Hepatic stellate cell (primary cell): ENCODE measurements at regions not wholly inside any gene's neighbourhood (a gene's known extent, or its start where the extent isn't known, plus 50 kb on each side); places are given as distances from the start of the nearest gene placed in this dataset.
"Not testable (repeated sequence)": the region's sequence is repeated elsewhere in the genome, so short reads cannot be mapped to it uniquely, and the experiment has no call there.

Experiments used
- DNase-seq: peaks from one replicate; pipeline ENCODE4 v3.0.0; 2011; ENCODE audit warnings: low spot score

DNA sequence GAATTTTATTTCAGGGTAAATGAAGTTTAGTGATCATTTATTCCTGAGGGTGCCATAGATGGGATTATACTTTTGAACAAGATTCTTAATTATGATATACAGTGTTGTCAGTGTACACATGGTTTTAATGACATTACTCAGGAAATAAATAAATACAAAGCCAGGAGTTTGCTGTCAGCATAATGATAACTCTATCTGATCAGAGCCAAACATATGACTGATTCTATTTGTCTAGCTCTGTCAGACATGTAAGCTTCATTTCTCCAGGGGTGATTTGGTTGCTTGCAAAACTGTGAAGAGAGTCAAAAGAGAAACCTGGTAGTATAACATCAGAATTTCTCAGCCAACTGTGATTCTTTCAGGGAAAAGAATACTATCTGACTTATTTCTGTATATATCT lies 1425.8 kb upstream of the C9orf72 start:
- no peak for DNase-seq

DNA sequence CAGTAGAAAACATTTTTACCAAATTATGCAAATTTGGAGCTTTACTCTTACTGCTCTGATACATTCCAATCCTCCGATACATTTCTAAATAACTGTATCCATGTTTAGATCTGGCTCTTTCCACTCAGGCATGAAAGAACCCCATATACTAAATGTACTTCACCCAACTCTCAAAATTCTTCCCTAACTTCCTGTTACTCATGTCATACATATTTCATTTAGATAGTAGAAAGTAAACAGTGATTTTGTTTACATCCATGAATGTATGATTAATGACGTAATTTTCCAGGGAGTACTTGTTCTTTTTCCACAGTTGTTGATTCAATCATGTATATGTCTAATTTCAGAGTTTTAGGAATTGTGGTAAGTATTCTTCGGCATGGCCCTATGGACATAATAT lies 1426.5 kb upstream of the C9orf72 start:
- DNase-seq: no peak

DNA sequence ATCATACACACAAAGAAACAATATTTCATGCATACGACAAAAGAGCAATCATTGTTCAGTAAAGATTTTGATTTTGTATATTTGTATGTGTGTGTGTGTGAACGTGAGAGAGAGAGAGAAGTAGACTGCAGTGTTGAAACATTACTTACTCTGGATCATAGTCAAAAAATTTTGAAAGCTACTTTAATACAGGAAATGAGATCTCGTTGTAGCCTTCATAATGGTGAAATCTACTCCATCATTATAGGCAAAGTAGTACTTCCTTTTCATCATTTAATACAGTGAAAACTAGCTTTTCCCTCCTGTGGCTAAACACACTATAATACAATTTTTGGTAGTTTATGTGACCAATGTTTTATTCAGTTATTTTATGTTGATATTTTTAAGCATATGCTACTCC lies 1427.7 kb upstream of the C9orf72 start:
- no peak for DNase-seq

DNA sequence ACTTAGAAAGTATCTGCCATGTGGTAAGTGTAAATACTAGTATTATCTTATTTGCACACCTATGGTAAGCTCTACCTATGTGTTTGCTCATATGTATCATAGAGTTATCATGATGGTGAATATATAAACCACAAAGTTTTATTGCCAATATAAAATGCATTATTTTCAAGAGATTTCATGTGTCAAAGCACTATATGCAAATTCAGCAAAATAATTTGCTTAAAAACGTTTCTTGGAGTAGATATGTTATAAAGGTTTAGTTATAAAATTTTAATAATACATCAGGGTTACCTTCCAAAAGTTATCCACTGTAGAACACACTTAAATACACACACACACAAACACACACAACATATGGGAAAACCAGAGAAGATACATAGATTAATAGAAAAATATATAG lies 1431.7 kb upstream of the C9orf72 start:
- DNase-seq: no peak

DNA sequence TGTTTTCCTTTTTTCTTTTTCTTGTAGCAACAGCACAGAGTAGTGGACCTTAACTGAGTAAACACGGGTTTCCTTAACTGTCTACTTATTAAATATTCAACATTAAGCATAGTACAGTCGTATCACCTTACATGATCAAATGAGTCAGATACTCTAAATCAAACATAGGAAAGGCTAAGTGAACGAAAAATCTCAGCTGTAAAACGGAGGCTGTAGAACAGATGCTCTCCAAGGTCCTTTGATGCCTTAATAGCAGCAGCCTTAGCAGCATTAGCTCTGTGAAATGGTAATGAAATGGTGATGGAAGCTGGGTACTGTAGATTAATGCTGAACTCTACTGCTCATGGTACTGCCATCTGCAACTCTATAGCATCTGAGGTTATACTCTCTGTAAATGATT lies 1433.3 kb upstream of the C9orf72 start:
- DNase-seq: no peak

DNA sequence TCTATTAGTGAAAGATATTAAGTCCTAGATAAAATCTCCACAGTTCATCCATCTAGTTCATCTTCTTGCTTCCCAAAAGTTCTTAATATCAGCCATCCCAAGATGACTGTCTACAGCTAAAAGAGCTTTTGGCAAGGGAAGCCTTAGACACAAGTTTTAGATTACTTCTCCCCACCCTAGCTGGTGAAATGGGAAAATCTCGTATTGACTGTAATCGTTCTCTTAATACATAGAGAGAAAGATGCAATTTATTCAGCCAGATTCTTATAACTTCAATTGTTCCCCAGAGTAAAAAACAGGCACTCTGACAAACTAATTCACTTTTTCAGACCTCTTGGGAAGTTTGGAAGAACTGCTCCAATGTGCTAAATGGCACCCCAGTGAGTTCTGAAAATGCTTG lies 1439.6 kb upstream of the C9orf72 start:
- DNase-seq: no peak

DNA sequence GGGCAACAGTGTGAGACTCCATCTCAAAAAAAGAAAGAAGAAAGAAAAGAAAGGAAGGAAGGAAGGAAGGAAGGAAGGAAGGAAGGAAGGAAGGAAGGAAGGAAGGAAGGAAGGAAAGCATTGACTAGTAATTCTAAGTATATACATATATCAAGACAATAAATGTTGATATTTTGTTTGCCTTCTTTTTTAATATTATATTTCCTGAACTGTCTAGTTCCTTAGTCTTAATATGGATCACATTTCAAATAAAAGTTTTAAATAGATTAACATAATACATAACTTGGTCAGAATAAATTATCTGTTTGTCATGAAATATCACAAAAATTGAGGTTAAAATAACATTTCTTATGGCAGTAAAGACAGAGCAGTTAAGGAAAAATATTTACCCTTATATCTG lies 1448.4 kb upstream of the C9orf72 start:
- no peak for DNase-seq

DNA sequence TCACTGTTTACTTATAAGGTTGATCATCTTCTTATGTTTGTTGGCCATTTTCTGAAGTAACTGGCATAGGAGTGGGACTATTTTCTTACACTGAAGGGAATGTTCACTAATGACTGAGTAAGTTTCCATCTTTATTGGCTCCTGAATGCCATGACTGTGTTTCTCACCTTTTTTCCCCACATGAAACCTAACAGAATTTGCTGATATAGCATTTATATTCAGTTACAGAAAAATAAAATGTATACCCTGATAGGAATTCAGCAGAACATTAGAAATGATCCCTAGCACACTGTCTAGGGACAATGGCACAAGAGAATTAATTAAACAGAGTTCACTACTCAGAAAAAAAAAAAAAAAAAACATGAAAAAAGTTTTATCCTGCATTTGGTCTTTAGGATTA lies 1465.1 kb upstream of the C9orf72 start:
- no peak for DNase-seq

DNA sequence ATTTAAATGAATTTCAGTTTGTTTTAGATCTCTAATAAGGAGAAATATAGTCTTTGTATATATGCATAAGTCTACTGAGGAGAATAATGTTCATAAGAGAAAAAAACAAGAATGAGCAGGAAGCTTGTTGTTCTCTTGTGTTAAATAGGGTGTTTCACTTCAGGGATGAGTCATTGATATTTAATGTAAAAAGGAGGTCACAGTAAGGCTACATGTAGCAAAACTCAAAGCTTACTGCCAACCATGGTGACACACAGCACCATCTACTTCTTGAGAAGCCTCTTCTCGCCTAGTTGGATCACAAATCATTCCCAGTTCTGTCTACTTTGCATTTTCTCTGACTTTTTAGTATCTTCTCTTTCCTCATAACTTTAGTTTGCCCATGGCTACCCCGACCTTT lies 1466.0 kb upstream of the C9orf72 start:
- DNase-seq: no peak

DNA sequence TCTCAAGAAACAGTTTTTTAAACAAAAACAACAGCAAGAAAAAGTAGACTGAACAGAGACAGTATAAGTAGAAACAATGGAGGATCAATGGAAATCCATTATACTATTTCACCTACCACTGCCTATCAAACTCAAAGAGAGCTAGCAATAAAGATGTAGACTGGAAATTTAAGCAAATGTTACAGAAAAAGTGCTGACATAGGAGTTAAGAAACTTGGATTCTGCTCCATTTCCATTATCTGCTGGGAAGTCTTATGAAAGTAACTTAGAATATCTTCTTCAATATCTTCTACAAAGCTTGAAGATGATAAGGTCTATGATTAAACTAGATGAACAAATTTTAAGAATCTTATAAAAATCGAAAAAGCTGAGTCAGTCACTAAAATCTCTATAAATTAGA lies 1469.8 kb upstream of the C9orf72 start:
- no peak for DNase-seq

DNA sequence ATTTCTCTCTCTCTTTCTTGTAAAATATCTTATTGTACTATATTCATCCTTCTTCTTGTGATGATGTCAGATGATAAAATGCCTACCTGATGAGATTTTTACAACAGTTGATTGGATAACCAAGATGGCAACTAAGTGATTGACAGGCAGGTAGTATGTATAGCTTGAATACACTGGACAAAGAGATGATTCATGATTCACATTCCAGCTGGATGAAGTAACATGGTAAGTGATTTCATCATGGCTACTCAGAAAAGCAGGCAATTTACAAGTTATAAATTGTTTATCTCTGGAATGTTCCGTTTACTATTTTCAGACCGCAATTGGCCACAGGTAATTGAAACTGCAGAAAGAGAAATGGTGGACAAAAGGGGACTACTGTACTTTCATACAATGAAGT lies 1471.7 kb upstream of the C9orf72 start:
- no peak for DNase-seq

DNA sequence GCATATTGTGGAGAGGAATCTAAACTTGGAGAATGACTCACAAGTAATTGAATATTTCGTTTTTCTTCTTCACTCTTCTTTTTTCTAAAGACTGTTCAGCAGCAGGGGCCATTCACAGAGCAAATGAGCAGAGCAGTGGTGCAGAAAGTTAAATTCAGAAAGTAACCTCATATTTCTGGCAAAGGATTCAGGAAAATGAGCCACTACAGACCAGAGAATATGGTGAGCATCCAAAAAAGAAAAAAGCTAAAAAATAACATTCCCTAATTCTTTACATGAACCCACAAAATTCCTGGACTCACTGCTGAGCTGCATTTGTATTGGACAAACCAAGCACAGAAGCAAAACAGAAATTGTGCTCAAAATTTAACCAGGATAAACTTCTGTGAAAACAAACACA lies 1486.8 kb upstream of the C9orf72 start:
- no peak for DNase-seq

DNA sequence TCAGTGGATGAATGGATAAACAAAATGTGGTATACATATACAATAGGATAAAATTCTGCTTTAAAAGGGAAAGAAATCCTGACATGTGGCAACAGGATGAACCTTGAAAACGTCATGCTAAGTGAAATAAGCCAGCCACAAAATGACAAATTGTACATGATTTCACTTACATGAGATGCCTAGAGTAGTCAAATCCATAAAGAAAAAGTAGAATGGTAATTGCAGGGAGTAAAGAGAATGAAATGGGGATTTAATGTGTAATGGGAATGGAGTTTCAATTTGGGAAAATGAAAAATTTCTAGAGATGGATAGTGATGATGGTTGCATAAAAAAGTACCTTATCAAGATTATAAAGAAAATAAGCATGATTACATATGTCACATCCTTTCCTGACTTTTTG lies 1489.2 kb upstream of the C9orf72 start:
- DNase-seq: no peak

DNA sequence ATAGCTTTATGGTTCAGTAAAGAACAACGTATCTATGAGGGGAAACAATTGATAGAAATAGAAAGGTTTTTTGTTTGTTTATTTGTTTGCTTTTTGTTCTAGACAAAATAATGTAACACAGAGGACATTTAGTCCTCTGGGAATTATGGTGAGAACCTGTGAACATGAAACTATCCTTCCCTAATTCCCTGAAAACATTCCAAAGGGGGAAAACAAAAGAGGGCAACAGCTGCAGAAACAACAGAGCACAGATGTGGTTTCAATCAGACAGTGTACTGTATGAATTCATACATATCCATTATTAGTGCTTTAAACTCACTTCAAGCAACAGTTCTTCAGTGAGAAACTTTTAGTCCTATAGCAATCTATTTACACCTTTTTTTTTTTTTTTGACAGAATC lies 1489.8 kb upstream of the C9orf72 start:
- DNase-seq: no peak

DNA sequence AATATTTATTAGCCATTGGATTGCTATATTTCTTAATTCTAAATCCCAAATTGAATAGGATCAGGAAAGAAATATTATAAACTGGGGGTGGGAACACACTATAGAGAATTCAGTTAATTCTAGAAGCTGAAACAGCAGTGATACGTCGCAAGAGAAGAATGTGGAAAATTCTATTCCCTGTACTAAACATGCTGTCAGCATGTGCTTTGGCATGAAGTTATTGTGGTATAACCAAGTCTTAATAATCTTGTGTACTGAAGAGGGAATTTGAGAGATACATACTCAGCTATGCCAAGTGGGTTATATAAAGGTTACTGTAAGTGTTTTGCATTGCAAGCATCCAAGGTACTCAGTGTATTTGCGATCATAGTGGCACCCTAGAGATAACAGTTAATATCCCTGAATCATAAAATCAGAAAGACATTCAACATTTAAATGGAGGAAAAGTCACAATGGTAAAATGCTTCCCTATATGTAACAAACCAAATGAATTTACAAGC lies 1492.9 kb upstream of the C9orf72 start:
- no peak for DNase-seq

DNA sequence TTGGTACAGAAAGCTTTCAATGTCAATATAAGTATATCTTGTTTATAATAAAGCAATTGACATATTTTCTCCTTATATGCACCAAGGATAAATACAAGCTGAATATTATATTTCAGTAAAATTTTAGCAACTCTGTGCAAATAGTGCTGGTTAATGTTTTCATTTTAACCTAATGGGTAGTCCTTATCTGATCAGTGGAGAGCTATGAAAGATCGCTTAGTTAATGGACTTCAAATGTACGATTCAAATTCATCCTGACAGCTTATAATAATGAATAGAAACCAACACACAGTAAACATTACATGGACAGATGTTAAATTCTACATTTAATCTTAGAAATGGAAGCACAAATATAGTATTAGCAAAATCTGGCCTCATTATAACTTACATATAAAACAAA lies 1495.2 kb upstream of the C9orf72 start:
- no peak for DNase-seq

DNA sequence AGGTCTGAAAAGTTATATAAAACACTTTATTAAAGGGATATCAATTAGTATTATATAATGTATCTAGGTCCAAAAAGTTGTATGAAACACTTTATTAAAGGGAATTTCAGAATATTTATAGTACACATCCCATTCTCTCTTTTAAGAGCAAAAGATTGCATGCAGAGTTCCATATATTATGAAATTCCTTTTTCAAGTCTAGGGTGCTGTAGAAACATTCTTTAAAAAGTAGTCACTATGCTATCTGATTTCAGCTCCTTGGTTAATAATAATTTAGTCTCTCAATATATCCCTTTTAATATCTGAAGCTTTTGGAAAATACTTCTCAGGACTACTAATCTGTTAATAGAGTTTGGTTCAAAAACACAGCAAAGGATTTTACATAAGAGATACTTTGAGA lies 1496.1 kb upstream of the C9orf72 start:
- DNase-seq: no peak

DNA sequence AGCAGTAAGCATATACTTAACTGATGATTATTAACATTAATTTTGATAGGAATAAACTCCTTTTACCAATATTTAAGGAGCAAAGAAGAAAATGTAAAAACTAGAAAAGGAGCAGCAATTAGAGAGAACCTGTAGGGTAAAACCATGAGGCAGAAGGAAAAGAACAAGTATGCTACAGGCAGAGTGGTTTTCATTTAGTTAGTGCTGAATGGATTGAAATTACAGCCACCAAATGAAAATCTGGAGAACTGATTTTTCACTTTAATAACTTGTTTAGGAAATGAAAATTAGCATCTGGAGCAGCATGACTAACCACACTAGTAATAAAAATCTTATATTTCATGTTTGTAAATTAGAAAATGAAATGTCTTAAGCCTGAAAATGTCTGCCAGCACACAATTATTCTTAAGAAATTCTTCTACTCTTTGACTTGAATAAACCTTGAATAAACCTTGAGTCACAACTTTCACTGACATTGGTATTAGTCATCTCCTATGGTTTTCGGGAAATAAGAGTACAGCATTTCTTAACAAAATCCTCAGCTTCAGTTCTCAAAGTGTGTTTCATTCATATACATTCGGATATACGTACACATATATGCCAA lies 1504.9 kb upstream of the C9orf72 start:
- no peak for DNase-seq

DNA sequence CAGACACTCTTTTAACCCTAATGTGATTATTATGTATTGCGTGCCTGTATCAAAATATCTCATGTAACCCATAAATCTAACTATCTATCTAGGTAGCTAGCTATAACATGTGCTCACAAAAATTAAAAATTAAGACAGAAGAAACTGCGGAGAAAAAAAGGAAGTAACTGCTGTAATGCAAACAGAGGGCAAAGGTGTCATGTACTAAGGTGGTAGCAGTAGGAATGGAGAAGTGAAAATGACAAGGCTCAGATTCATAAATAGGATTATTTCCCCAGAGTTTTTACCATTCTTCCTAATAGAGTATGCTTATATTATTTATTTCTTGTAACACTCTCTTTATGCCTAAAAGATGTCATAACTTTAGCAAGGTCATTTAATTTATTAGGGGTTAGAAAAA lies 1527.5 kb upstream of the C9orf72 start:
- DNase-seq: no peak

DNA sequence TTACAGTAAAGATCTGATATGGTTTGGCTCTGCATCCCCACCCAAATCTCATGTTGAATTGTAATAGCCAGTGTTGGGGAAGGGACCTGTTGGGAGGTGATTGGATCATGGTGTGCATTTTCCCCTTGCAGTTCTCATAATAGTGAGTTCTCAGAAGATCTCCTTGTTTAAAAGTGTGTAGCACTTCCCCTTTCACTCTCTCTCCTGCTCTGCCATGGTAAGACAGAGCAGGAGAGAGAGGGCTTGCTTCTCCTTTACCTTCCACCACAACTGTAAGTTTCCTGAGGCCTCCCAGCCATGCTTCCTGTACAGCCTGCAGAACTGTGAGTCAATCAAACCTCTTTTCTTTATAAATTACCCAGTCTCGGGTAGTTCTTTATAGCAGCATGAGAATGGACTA lies 1530.9 kb upstream of the C9orf72 start:
- not testable (repeated sequence) for DNase-seq

DNA sequence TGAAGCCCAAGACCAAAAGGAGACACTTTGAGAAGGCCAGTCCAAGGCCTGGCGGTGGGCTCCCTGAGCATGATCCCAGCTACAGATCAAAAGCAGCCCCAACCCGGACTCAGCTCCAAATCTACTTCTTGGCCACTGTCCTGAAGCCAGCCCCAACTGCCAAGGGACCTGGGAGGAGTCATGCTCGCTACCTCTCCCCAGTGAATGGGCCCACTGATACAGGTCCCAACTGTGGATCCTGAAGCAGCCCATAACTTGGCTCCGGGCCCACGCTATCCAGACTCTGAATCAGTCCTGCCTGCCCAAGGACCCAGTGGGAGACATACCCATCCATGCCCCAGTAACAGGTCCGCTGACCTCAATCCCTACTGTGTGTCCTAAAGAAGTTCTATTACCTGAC lies 1545.3 kb upstream of the C9orf72 start:
- no peak for DNase-seq

DNA sequence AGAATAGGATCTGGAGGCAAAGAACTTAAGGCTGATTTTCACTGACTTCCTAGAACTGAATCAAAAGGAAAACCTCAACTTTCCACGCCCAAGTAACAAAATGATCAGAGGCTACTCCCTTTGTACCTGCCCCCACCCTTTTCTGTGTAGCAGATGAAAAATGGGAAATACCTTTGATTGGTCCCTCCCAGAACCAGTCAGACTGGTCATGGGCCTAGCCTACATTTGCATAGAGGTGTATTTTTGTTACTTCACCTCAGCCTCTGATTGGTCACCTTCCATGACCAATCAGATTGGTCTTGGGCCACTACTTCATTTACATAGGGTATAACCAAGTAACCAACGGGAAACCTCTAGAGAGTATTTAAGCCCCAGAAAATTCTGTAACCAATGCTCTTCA lies 1553.5 kb upstream of the C9orf72 start:
- DNase-seq: no peak

DNA sequence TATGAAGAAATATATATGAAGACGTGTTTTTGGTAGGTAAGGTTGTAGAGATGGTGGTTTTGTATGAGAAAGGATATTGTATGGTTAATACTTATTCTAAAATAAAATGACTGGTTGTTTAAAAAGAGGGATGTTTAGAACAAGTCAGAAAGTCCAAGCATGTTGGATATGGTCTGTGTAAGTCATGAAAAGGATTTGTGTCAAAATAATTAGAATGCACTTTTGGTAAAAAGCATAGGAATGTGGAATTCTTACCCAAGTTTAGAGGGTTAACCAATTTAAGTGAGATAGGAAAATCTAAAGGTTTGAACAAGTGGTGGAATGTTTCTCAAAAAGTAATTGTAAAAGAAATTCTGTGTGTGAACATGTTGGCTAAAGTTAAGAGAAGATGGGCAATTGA lies 1556.5 kb upstream of the C9orf72 start:
- DNase-seq: no peak

DNA sequence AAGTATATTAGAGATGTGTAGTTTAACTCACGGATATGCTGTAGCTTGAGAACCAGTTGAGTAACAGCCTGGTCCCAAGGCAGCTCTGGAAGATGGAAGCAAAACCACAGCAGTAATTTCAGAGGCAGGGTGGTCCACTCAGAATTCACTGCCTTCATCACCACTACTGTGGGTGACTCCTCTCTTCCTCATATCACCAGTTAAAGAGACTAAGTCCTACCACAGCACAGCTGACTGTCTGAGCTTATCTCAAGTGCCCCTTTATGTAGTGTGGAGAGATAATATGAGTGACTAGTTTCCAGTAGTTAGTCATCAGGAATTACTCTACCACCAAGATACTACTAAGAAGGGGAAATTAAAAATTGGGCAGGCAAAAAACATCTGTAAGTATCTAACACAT lies 1571.2 kb upstream of the C9orf72 start:
- DNase-seq: no peak

DNA sequence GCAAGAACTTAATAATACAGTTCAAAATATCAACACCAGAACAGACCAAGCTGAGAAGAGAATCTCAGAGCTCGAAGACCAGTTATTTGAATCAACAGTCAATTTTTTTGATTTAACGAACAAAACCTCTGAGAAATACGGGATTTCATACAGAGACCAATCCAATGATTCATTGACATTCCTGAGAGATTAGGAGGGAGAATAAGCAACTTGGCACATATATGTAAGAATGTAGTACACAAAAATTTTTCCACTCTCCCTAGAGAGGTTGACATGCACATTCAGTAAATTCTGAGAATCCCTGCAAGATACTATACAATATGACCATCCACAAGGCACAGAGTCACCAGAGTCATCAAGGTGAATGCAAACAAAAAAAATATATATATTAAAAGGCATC lies 1577.3 kb upstream of the C9orf72 start:
- DNase-seq: no peak
